ENCODE measurements at regions not wholly inside any gene's neighbourhood (a gene's known extent, or its start where the extent isn't known, plus 50 kb on each side); places are given as distances from the start of the nearest gene placed in this dataset.

GRCh38 chr3:180223268-180223667 is 186.5 kb upstream of the PEX5L start:
- no peaks in the 10 kb centered on the region for H3K4me1 Mint-ChIP-seq

GRCh38 chr3:180229113-180229512 is 192.4 kb upstream of the PEX5L start:
- H3K27ac Mint-ChIP-seq, result no peak overlapping the region
- DNase-seq (ENCODE audit: low spot score in 2 of 2) (no peak), ATAC-seq (ENCODE audit: low read depth) (no peak)
- no peaks in the 10 kb centered on the region for H3K4me1 Mint-ChIP-seq
- peaks cover 8% of the 10 kb centered on the region for H3K9me3 Mint-ChIP-seq
- peaks cover 1% of the 10 kb centered on the region for H3K27me3 Mint-ChIP-seq
- no peak overlapping the region for H3K4me3 Mint-ChIP-seq
- H3K36me3 Mint-ChIP-seq, result peaks cover 1% of the 10 kb centered on the region

More at GRCh38 chr3:180223268-180223667, 186.5 kb upstream of the PEX5L start:
- Mint-ChIP-seq H3K27me3 (no peaks in the 10 kb centered on the region), H3K4me3 (no peak overlapping the region), H3K9me3 (peaks cover 9% of the 10 kb centered on the region), H3K27ac (no peak overlapping the region), H3K36me3 (no peaks in the 10 kb centered on the region)
- DNase-seq (ENCODE audit: low spot score in 2 of 2) (no peak), ATAC-seq (ENCODE audit: low read depth) (no peak)

- DNase-seq (ENCODE audit: low spot score in 2 of 2) (no peak), ATAC-seq (ENCODE audit: low read depth) (no peak)
- Mint-ChIP-seq H3K27me3 (no peaks in the 10 kb centered on the region), H3K4me3 (no peak overlapping the region), H3K4me1 (no peaks in the 10 kb centered on the region), H3K36me3 (no peaks in the 10 kb centered on the region), H3K27ac (no peak overlapping the region), H3K9me3 (peaks cover 2% of the 10 kb centered on the region)
Observed at GRCh38 chr3:180239939-180240338, 203.2 kb upstream of the PEX5L start.

- no peak overlapping the region for H3K27ac Mint-ChIP-seq
Observed at GRCh38 chr3:180246688-180247195, 210.0 kb upstream of the PEX5L start.

GRCh38 chr3:180250172-180250571 is 213.4 kb upstream of the PEX5L start:
- H3K27ac Mint-ChIP-seq, result no peak overlapping the region
- ATAC-seq (ENCODE audit: low read depth) (no peak), DNase-seq (ENCODE audit: low spot score in 2 of 2) (no peak)
- no peak overlapping the region for H3K4me3 Mint-ChIP-seq
- H3K9me3 Mint-ChIP-seq, result no peaks in the 10 kb centered on the region
- H3K27me3 Mint-ChIP-seq, result peaks cover 5% of the 10 kb centered on the region
- H3K4me1 Mint-ChIP-seq, result no peaks in the 10 kb centered on the region
- H3K36me3 Mint-ChIP-seq, result no peaks in the 10 kb centered on the region

More at GRCh38 chr3:180246688-180247195, 210.0 kb upstream of the PEX5L start:
- DNase-seq (ENCODE audit: low spot score in 2 of 2) (no peak), ATAC-seq (ENCODE audit: low read depth) (no peak)
- Mint-ChIP-seq H3K27me3 (peaks cover 5% of the 10 kb centered on the region), H3K36me3 (no peaks in the 10 kb centered on the region), H3K4me3 (no peak overlapping the region), H3K4me1 (no peaks in the 10 kb centered on the region), H3K9me3 (no peaks in the 10 kb centered on the region)

GRCh38 chr3:180252683-180253082 is 215.9 kb upstream of the PEX5L start:
- Mint-ChIP-seq H3K36me3 (no peaks in the 10 kb centered on the region), H3K9me3 (peaks cover 6% of the 10 kb centered on the region), H3K27ac (no peak overlapping the region), H3K27me3 (peaks cover 7% of the 10 kb centered on the region), H3K4me3 (no peak overlapping the region), H3K4me1 (no peaks in the 10 kb centered on the region)
- no peak for ATAC-seq (ENCODE audit: low read depth)
- DNase-seq (ENCODE audit: low spot score in 2 of 2), result no peak

- H3K27ac Mint-ChIP-seq, result no peak overlapping the region
- no peaks in the 10 kb centered on the region for H3K4me1 Mint-ChIP-seq
- H3K27me3 Mint-ChIP-seq, result peaks cover 9% of the 10 kb centered on the region
- DNase-seq (ENCODE audit: low spot score in 2 of 2) (no peak), ATAC-seq (ENCODE audit: low read depth) (no peak)
- no peak overlapping the region for H3K4me3 Mint-ChIP-seq
- no peaks in the 10 kb centered on the region for H3K36me3 Mint-ChIP-seq
- H3K9me3 Mint-ChIP-seq, result peaks cover 10% of the 10 kb centered on the region
Observed at GRCh38 chr3:180253283-180253682, 216.5 kb upstream of the PEX5L start.

GRCh38 chr3:180264479-180264878 is 227.7 kb upstream of the PEX5L start:
- H3K27me3 Mint-ChIP-seq, result no peaks in the 10 kb centered on the region
- DNase-seq (ENCODE audit: low spot score in 2 of 2) (no peak), ATAC-seq (ENCODE audit: low read depth) (no peak)
- H3K36me3 Mint-ChIP-seq, result peaks cover 2% of the 10 kb centered on the region
- H3K4me3 Mint-ChIP-seq, result no peak overlapping the region
- H3K9me3 Mint-ChIP-seq, result peaks cover 8% of the 10 kb centered on the region
- peaks cover 6% of the 10 kb centered on the region for H3K4me1 Mint-ChIP-seq
- no peak overlapping the region for H3K27ac Mint-ChIP-seq

GRCh38 chr3:180265551-180265950 is 228.8 kb upstream of the PEX5L start:
- Mint-ChIP-seq H3K36me3 (no peaks in the 10 kb centered on the region), H3K4me3 (no peak overlapping the region), H3K27ac (no peak overlapping the region), H3K4me1 (peaks cover 6% of the 10 kb centered on the region), H3K9me3 (peaks cover 5% of the 10 kb centered on the region), H3K27me3 (no peaks in the 10 kb centered on the region)
- DNase-seq (ENCODE audit: low spot score in 2 of 2) (no peak), ATAC-seq (ENCODE audit: low read depth) (no peak)

- Mint-ChIP-seq H3K27ac (peak overlapping the region; percentile 76), H3K9me3 (peaks cover 3% of the 10 kb centered on the region), H3K27me3 (peaks cover 1% of the 10 kb centered on the region), H3K4me3 (peak overlapping the region; percentile 70), H3K36me3 (peaks cover 2% of the 10 kb centered on the region), H3K4me1 (peaks cover 6% of the 10 kb centered on the region)
- no peak for DNase-seq (ENCODE audit: low spot score in 2 of 2)
- ATAC-seq (ENCODE audit: low read depth), result peak; percentile 71
Observed at GRCh38 chr3:180267202-180267843, 230.6 kb upstream of the PEX5L start.

- Mint-ChIP-seq H3K36me3 (peaks cover 2% of the 10 kb centered on the region), H3K27ac (no peak overlapping the region), H3K4me1 (peaks cover 12% of the 10 kb centered on the region), H3K9me3 (peaks cover 3% of the 10 kb centered on the region), H3K27me3 (peaks cover 1% of the 10 kb centered on the region), H3K4me3 (no peak overlapping the region)
- no peak for DNase-seq (ENCODE audit: low spot score in 2 of 2)
- no peak for ATAC-seq (ENCODE audit: low read depth)
Observed at GRCh38 chr3:180274536-180274935, 237.8 kb upstream of the PEX5L start.

GRCh38 chr3:180275176-180275575 is 238.4 kb upstream of the PEX5L start:
- H3K36me3 Mint-ChIP-seq, result peaks cover 2% of the 10 kb centered on the region
- no peak overlapping the region for H3K4me3 Mint-ChIP-seq
- no peak for DNase-seq (ENCODE audit: low spot score in 2 of 2)
- peaks cover 12% of the 10 kb centered on the region for H3K4me1 Mint-ChIP-seq
- no peak for ATAC-seq (ENCODE audit: low read depth)
- H3K27ac Mint-ChIP-seq, result no peak overlapping the region
- H3K9me3 Mint-ChIP-seq, result peaks cover 3% of the 10 kb centered on the region
- H3K27me3 Mint-ChIP-seq, result peaks cover 1% of the 10 kb centered on the region

GRCh38 chr3:180277041-180277440 is 240.3 kb upstream of the PEX5L start:
- no peak for ATAC-seq (ENCODE audit: low read depth)
- H3K27ac Mint-ChIP-seq, result no peak overlapping the region
- peaks cover 12% of the 10 kb centered on the region for H3K4me1 Mint-ChIP-seq
- no peaks in the 10 kb centered on the region for H3K27me3 Mint-ChIP-seq
- no peak for DNase-seq (ENCODE audit: low spot score in 2 of 2)
- H3K36me3 Mint-ChIP-seq, result no peaks in the 10 kb centered on the region
- H3K9me3 Mint-ChIP-seq, result no peaks in the 10 kb centered on the region
- H3K4me3 Mint-ChIP-seq, result no peak overlapping the region

GRCh38 chr3:180278583-180279188 is 241.9 kb upstream of the PEX5L start:
- peak overlapping the region; percentile 3 for H3K27ac Mint-ChIP-seq
- ATAC-seq (ENCODE audit: low read depth), result peak; percentile 91
- H3K9me3 Mint-ChIP-seq, result no peaks in the 10 kb centered on the region

GRCh38 chr3:180280555-180280954 is 243.8 kb upstream of the PEX5L start:
- no peaks in the 10 kb centered on the region for H3K9me3 Mint-ChIP-seq
- no peaks in the 10 kb centered on the region for H3K27me3 Mint-ChIP-seq
- no peaks in the 10 kb centered on the region for H3K36me3 Mint-ChIP-seq
- H3K4me3 Mint-ChIP-seq, result no peak overlapping the region
- peaks cover 12% of the 10 kb centered on the region for H3K4me1 Mint-ChIP-seq
- no peak for ATAC-seq (ENCODE audit: low read depth)
- no peak for DNase-seq (ENCODE audit: low spot score in 2 of 2)
- H3K27ac Mint-ChIP-seq, result no peak overlapping the region

More at GRCh38 chr3:180278583-180279188, 241.9 kb upstream of the PEX5L start:
- Mint-ChIP-seq H3K36me3 (no peaks in the 10 kb centered on the region), H3K4me3 (no peak overlapping the region), H3K27me3 (no peaks in the 10 kb centered on the region), H3K4me1 (peaks cover 12% of the 10 kb centered on the region)
- DNase-seq (ENCODE audit: low spot score in 2 of 2), result peak in 1 of 2 donors; percentile 16

Measured in memory B cell (primary cell).